ENCODE measurements at regions not wholly inside any gene's neighbourhood (a gene's known extent, or its start where the extent isn't known, plus 50 kb on each side); places are given as distances from the start of the nearest gene placed in this dataset.

GRCh38 chr1:56298866-56299265 lies 280.5 kb downstream of the PLPP3 start:
- TF ChIP-seq POLR2A (IDR thresholded peaks at IDR 0.05) (no peak), CTCF (IDR thresholded peaks at IDR 0.05) (no peak)

All from ovary (tissue), 3 donors.